ENCODE measurements at regions not wholly inside any gene's neighbourhood (a gene's known extent, or its start where the extent isn't known, plus 50 kb on each side); places are given as distances from the start of the nearest gene placed in this dataset.

DNA sequence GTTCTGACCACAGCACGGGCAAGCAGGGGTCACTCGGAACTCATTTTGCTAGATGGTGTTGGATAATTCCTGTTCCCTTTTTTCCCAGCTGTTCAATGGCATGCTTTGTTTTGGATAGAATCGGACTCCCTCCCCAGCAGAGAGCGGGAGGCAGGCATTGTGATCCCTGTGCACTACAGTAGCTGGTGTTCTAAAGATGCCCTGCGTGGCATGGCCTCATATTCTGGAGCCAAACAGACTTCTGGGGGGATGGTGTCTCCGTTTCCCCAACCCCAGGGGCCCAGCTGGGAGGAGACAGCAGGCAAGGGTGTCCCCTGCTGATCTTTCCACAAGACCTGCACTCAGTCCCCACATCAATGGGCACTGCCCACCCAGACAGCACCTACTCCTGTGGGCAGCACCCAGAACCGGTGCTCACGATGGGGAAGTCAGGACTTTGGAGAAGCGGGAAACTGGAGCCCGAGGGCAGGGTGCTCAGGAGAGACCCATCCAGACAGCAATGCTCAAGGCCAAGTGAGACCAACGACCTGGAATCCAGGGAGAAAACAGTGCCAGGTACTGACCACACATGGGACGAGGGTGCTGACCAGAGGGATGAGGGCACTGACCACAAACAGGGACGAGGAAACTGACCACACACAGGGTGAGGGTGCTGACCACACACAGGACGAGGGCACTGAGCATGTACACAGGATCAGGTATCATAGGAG, 934.9 kb downstream of the BRD1 start:
- DNase-seq (ENCODE audit: low read depth) = no peak

DNA sequence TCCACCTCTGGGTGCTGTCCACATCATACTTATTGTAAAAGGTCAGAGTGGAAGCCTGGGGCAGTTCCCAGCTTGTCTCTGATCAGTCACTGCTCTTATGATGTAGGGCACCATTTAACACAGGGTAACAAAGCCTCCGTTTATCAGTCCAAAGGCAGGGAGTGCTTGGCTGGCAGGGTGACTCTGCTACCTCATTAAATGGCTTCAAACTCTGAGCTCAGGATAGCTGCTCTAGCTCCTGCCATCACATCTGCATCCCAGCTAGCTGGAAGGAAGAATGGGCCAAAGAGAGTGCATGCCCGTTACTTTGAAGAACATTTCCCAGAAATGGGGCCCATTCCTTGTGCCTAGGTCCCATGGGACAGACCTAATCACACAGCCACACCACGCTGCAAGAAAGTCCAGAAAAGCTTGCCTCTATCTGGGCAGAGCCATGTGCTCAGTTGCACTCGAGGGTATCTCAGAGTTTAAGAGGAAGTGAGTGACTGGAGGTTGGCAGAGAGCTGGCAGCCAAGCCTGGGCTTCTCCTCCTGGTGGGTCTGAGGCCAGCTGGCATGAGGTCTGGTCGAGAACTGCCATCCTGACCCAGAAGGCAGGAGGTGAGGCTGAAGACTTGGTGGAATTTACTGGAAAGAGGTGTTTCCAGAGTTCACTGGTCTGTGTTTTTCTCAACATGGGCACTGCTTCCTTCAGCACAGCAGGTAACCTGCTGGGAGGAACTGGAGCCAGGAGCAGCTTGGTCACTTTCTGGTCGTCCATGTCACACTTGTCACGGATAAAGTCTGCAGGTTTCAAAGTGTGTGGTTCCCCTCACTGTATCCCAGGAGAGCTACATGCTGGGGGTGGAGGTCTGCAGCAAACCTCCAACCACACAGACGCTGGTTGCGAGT, 935.7 kb downstream of the BRD1 start:
- DNase-seq (ENCODE audit: low read depth) = no peak

DNA sequence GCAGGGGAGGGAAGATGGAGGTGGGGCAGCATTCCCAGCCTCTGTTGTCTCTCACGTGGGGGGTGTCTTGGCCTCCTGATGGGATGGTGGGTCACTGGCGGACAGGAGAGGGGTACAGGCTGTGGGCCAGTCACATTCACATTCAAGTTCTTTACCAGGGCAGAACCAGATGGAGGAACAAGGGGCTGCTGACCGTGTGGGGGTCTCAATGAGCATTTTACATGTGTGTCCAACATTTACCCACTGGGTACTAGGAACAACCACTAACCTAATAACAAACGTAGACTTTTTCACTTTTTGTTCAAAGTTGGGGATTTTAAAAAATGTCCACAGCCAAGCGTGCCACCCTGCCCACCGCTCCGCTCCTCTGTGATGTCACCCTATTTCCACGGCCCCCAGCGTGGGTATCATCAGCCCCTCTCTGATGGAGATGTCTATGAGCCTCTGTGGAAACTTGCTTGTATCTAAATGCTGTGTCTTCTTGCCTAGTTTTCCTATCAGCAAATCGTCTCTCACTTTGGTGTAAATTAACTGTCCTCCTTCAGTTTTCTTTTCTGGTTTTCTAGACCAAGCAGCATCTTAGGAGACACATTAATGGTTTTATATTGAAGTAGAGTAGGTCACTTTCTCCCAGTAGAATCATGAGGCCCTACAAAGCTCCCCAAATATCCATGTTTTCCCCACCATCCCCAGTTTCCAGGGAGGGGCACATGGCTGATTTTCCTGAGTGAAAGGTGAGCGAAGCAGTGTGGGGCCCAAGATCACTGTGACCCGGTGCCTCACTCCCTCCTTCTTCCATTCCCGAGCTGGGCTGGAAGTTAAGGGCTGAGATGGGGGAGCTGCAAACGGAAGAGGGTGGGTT, 936.7 kb downstream of the BRD1 start:
- DNase-seq (ENCODE audit: low read depth) = no peak

DNA sequence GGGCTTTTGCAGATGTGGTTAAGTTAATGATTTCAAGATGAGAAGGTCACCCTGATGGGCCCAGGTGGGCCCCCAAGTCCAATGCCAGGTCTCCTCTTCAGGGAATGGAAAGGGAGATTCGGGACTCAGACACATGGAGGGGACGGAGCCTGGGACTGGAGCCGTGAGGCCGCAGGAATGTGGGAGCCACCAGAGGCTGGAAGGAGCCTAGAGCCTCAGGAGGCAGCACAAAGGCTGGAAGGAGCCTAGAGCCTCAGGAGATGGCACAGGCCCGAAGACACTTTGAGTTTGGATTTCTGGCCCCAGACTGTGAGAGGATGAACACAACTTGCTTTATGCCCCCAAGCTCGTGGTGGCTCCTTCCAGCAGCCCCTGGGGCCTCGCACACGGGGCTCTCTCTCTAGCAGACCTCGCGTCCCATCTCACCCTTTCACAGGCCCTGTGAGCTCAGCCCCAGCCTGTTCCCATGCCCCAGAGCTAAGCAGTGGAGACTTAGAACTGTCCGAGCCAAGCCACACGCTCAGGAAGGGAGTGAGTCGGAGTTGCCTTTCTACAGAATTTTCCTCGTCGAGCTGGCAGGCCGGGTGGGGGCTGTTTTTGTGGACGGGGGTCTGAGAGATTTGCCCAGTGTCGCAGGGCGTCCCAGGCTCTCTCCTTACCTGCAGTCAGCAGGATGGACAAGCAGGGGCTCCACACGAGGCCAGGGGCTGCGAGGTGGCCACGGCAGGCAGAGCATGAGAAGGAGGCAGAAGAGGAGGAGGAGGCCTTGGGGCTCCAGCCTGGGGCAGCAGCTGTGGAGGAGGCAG, 937.6 kb downstream of the BRD1 start:
- no peak for DNase-seq (ENCODE audit: low read depth)

DNA sequence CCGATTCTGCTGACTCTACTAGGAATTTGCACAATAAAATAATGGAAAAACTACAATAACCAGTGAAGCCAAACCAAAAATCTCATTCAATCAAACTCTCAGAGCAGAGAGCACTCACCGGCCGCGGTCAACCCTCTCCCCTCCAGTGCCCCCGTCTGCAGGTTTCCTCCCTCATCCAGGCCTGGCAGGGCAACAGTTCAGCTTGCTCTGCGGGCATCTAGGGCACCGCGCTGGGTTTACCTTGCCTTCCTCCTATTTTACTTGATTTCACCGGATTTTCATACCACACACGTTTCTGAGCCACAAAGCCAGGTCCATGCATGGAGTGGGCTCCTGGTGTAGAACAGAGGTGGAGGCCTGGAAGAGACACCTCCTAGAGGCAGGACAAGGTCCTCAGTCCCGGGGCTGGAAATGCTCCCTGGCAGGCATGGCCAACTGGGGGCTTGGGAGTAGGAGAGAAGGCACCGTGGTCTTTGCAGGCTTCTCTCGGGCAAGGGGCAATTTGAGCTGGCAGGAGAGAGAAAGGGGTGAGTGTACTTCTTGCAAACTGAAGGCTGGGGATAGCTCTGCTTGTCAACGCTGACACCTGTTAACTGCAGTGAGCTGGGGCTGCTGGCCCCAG, 938.4 kb downstream of the BRD1 start:
- no peak for DNase-seq (ENCODE audit: low read depth)

DNA sequence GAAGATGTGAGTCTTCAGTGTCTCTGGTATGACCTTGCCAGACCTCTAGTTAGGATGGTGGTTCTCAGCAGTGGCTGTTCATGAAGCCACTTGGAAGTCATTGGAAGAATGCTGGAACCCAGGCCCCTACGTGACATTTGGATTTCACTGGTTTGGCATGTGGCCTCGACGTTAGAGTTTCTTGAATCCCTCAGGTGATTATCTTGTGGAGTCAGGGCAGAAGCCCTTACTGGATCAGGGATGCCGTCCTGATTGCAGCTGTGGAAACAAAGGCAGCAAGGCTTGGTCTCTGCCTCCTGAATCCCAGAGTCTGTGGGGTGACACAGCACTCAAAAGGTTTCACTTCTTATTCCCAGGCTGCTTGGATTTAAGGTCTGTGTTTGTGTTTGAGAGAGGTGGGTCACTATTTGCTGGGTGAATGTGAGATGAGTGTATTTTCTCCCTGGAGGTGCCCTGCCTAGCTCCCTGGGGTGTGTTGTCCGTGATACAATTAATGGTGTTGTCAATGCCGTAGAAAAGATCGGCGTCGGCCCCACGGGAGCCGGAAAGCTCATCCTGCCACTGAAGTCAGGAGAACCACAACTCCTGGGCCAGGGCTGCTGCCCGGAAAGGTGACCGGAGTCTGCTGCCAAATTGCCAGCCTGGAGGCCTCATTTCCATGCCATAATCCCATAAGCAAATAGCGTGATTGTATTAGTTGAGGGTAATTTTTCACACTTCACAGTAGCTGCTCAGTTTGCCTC, 939.0 kb downstream of the BRD1 start:
- DNase-seq (ENCODE audit: low read depth) = no peak

DNA sequence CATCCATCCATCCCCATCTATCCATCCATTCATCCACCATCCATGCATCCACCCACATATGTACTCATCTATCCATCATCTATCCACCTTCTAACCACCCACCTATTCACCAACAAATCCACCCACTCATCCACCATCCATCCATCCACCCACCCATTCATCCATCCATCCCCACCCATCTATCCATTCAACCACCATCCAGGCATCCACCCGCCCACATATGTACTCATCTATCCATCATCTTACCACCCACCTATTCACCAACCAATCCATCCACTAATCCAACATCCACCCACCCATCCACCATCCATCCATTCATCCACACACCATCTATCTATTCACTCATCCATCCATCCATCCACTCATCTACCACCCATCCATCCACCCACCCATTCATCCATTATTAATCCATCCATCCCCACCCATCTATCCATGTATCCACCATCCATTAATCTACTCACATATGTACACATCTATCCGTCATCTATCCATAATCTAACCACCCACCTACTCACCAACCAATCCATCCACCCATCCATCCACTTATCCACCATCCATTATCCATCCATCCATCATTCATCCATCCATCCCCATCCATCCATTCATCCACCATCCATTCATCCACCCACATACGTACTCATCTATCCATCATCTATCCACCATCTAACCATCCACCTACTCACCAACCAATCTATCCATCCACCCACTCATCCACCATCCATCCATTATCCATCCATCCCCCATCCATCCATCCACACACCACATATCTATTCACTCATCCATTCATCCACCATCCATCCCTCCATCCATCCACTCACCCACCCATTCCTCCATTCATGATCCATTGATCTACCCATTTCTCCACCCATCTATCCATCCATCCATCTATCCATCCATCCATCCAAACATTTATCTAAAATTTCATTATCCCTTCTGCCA, 940.0 kb downstream of the BRD1 start:
- no peak for DNase-seq (ENCODE audit: low read depth)

DNA sequence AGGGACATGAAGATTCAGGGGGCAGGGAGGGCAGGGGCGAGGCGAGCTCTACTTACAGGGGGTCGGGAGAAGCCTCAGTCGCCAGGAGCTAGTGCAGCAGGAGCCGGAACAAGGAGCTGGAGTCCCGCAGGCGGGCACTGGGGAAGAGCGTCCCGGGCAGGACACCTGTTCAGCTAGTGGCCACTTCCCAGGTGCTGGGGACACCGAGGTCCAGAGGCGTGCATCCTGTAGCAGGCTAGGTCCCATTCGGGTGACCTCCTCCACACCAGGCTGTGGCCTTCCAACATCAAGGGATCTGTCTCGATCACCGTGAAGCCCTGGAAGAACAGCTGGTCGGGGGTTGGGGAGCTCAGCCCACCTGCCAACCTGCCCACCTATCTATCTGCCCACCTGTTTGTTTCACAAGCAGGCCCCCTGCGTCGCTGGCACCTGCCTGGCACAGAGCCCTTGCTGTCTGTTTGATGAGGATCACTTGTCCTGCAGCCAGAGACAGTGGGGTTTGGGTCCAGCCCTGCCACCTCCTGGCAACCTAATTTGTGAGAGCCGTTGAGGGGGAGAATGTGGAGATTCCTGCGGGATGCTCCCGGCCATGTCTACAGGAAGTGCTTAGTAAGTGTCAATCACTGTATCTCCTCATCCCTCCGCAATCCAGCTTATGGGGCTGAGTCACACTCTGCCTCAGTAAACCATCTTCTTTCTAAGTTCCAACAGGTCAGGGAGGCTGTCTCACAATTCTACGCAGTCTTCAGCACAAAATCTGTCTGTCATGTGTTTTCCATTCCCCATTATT, 940.9 kb downstream of the BRD1 start:
- no peak for DNase-seq (ENCODE audit: low read depth)

DNA sequence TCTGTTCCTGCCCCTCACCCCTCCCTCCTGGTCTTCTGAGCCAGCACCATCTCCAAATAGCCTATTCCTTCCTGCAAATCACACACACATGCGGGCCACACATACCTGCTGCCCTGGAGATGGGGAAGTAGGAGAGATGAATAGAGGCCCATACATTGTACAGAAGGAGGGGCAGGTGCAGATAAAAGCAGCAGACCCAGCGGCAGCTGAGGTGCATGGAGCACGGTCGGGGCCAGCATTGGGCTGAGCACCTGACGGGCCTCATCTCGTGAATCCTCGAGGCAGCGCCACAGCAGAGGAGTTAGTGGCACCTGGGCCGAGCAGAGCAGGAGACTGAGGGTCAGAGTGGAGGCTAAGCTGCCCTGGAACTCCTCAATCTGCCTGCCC, 941.8 kb downstream of the BRD1 start:
- no peak for DNase-seq (ENCODE audit: low read depth)

DNA sequence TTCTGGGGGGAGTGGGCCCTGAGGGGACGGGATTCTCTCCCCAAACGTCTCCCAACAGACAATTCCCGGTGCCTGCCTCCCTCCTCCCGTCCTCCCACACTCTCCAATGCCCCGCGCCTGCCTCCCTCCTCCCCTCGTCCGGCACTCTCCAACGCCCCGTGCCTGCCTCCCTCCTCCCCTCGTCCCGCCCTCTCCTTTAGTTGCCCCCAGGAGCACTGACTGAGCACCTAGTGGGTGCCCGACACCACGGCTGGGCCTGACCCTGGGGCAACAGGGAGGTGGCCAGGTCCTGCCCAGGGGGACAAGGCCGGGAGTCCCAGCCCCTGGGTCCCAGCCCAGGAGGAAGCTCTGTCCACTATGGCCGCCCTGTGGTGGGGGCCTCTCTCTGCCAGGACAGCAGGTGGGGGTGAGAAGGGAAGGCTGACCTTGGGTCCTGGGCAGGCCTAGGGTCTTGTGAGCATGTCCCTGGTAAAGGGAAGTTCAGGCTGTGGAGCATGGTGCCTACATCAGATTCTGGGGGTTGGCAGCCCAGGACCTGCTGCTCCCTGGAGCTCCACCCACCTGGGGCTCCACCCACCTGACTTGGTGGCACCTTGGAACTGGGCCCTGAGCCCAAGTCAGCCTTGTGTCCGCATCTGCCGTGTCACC, 942.3 kb downstream of the BRD1 start:
- no peak for DNase-seq (ENCODE audit: low read depth)

DNA sequence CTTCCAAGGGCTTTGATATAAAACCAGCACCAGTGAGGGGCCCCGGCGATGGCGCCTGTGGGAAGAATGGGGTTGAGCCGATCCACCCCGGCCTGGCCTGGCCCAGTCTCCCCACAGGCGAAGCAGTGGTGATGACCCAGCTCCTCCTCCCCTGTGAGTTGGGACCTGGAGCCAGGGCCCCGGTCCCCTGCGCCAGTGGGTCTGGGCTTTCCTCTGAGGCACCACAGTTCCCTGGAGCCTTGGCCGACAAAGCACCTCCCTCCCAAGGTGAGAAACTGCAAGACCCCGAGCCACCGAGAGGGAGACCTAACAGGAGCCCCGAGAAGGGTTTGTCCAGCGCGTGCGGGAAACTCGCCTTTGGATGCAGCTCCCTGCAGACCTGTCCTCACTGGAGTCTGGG, 942.9 kb downstream of the BRD1 start:
- no peak for DNase-seq (ENCODE audit: low read depth)

DNA sequence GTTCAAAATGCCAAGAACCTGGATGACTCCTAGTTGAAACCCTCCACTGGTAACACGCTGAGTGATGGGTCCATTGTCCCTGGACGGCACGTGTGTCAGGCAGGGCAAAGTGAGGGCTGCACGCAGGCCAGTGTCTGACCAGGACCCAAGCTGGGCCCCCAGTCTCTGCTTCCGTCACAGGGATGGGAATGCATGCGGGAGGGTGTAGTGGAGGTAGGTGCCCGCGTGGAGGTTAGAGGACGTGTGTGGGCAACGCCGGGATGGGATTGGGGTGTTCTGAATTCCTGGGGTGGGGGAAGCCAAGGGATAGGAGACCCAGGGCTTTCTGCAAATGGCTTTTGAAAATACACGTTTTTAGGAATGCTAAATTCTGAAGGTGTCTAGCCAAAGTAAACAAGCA, 943.3 kb downstream of the BRD1 start:
- DNase-seq (ENCODE audit: low read depth) = no peak

DNA sequence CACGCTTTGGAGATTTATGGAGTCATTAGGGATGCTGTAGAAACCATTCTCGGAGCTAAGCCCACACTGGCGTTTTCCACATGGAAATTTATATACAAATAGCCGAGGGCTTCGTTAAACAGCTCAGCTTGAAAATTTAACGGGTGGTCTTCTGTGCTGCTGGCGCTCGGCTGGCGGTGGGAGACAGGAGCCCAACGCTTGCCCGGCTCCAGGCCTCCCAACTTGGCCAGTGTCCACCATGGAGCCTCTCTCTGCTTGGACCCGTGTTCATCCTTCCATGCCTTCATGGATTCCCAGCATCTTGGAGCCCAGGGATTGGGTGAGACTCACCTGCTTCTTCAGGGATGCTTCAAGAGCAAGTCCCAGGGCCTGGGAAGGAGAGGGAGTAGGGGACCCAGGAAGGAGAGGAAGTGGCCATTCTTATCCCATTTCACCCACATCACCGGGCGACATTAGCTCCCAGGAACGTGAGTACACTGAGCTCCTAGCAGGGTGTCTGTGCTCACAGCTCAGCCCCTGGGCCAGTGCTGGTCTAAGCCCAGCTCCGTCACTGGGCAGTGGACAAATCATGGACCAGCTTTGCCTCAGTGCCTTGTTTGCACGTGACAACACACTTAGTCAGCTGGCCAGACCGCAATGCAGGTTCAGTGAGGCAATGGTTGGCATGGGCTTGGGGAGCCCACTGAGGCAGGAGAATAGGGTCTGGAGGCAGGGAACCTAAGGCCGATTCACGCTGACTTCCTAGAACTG, 944.3 kb downstream of the BRD1 start:
- DNase-seq (ENCODE audit: low read depth) = no peak

DNA sequence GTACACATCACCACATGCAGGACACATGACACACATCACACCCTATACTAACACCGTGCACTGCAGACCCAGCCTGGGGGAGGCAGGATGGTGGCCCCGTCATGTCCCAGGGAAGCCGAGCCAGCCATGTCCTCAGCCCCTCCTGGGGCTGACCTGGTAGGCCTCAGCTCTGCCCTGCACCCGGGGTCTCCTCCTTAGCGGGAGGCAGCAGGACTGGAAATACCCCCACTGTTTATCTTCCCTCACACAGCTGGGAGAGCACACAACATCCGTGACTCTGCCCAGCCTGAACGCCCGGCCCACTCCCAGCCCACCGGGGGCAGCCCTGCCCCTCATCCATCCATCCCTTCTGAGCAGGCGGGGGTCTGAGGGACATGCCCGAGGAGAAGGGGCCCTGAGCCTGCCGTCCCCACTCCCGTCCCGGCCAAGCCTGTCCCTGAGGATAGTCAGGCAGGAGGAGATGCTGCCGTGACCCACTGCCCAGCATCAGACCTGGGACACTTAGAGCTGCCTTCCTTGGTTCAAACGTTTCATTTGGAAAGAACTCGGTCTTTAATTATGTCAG, 945.0 kb downstream of the BRD1 start:
- no peak for DNase-seq (ENCODE audit: low read depth)

DNA sequence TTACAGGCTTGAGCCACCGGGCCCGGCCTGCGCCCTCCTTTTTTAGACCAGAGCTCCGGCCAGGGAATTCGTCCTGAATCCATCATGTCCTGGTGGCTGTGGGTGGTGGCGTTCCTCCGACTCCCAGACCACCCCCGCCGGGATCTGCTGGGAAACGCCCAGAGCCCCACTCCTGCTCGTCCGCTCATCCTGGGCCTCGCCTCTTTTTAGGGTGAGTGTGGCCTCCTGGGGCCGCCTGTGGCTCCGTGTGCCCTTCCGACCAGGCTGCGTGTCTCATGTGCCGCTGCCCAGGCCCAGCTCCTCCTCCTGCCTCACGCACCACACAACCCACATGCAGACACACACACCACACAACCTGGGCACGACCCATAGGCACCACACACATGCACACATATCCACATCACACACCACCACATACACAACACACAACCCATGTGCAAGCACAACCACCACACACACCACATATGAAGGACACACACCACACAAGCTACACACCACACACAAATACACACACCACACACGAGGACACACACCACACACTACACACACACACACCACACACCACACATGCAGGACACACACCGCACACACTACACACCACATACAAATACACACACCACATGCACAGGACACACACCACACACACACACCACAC, 946.2 kb downstream of the BRD1 start:
- no peak for DNase-seq (ENCODE audit: low read depth)

DNA sequence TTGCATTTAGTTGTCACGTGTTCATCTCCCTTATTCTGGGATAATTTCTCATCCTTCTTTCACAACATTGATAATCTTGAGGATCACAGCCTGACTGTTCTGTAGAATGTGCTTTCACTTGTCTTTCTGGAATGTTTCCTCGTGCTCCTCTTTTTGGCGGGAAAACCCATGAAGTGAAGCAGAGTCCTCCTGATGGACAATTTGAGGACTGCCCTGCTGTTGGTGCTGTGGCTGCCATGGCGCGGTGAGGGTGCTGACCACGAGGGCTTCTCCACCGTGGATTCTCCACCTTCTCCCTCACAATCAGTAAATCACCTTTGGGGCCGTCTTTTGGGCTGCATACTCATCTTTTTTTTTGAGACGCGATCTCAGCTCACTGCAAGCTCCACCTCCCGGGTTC, 946.9 kb downstream of the BRD1 start:
- DNase-seq (ENCODE audit: low read depth) = no peak

DNA sequence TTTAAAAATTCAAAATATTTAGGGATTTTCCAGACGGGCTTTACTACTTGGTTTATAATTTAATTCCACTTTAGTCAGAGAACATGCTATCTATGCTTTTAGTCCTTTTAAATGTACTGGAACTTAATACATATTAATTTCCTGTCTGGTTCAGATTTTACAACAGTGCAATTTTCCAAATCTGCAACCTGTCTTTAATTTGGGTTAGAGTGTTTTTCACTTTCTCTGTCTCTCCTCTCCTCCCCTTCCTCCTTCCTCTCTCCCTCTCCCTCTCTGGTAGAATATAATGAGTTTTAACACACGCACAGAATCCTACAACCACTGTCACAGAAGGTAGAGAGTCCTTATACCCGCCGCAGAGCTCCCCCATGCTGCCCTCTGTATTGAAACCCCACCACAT, 950.7 kb downstream of the BRD1 start:
- DNase-seq (ENCODE audit: low read depth) = no peak
